GM21528 (cell line): ENCODE measurements at regions not wholly inside any gene's neighbourhood (a gene's known extent, or its start where the extent isn't known, plus 50 kb on each side); places are given as distances from the start of the nearest gene placed in this dataset.

Experiments used
- ATAC-seq: cut with Tn5 transposase; IDR thresholded peaks from one replicate; pipeline ENCODE4 v1.9.1; 2021; ENCODE audit warnings: mild to moderate bottlenecking, moderate library complexity; ENCODE audit not compliant: unreplicated experiment, low FRiP score

DNA sequence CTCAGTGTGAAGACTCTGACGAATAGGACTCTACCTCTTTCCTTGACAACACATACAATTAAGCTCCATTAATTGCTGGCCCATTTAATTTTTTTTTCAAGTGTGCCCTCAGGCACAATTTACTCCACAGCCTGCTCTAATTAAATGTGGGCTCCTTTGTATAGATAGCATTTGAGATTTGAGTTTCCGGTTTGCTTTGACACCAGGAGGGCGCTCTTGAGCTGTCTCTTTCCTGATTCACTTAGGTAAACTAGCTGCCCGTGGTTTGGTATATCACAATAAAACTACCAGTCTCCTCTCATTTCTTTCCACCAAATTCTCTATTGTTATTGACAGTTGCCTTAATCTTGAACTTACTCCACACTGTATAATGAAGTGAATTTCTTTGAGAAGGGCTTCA is 666.0 kb downstream of the DSC3 start:
- no peak for ATAC-seq

DNA sequence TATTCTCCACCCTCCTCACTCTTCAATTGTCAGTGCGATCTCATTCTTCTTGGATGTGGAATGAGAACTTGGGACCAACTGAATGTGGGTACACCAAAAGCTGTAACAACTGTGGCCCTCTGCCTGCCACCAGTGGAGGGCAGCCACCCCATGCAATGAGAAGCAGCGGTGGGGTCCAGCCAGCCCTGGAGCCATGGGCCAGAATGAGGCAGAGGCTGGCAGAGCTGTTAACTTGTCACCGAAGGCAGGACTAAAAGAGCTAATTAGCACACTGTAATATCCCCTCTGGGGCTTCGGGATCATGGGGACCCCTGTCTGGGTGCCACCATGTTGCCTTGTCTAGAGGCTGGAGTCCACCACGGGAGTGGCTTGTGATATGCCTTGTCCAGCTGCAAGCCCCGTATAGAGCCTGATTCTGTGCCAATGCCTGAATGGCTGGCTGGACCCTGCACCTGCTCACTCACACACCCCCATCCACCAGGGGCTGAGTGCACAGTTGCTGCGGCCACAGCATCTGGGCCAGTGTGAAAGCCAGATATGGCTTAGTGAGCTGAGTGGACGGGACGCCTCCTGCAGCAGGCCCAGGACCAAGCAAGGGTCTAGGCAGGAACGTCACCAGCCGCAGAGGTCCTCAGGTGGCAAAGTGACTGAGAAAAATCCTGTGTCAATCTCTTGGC is 680.5 kb downstream of the DSC3 start:
- no peak for ATAC-seq

DNA sequence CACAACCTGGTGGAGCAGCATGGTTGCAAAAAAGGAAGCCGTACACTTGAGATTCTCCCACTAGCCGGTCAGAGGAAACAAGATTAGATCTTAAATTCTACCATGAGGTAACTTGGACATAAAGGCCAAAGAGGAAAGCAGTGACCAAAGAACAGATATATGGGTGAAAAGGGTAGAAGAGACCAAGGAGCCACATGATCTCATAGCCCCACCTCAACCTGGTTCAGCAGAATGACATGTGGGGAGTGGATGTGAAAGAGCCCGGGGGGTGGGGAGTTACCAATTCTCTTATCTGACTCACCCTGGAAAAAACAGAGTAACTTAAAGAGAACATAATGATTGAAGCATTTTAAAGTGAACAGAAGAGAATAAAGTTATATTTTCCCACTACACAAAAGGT is 683.0 kb downstream of the DSC3 start:
- ATAC-seq: no peak

DNA sequence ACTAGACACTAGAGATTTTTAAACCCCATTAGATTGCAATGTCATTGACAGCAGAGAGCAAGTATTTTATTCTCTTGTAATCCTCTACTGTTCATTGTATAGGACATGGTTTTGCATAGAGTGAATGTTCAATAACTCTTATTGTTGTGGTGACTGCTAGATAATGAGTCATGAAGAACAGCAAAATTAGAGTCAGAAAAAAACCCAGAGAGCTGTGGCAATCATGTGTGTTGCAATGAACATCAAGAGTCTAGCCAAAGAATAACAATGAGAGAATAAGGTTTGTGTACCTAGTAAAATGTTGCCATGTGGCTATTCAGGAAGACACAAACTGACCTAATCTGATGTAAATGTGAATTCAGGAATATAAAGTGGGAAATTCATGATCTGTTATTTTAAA is 684.0 kb downstream of the DSC3 start:
- no peak for ATAC-seq

DNA sequence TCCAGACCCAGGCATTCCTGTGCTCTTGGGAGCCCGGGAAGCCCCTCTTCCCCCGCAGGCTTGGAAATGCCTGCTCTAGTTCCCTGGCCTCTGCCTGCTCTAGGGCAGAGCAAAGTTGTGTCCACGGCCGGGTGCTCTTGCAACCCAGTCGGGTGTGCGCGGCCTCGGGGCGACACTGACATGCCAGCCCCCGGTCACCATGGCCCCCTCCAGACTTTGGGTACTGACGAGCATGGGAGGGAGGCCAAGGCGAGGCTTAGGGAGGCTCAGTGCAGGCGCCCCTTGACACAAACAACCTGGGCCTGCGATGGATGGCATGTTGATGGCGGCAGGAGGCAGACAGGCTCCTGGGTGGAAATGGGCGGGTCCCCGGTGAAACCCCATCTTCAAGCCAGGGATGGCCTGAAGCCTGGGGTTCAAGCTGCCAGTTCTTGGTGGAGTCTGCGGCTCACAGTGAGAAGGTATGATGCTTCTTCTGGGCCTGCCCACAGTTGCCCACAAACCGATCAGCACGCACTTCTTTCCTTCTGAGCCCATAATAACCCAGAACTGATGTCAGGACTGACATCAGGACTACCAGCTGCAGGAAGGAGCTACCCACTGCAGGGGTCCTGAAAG is 689.9 kb downstream of the DSC3 start:
- ATAC-seq: no peak

DNA sequence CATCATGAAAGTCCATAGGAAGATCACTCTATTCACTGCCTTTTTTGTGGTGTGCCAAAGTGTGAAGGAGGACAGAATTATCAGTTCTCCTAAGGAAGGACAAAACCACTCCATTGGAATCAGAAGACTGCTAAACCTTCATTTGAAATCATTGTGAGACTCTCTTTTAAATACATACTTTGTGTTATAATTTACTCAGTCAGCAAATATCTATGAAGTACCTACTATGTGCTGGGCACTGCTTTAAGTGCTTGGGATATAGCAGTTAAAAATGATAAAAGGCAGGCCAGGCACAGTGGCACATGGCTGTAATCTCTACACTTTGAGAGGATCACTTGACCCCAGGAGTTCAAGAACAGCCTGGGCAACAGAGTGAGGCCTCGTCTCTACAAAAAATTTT is 692.3 kb downstream of the DSC3 start:
- no peak for ATAC-seq

DNA sequence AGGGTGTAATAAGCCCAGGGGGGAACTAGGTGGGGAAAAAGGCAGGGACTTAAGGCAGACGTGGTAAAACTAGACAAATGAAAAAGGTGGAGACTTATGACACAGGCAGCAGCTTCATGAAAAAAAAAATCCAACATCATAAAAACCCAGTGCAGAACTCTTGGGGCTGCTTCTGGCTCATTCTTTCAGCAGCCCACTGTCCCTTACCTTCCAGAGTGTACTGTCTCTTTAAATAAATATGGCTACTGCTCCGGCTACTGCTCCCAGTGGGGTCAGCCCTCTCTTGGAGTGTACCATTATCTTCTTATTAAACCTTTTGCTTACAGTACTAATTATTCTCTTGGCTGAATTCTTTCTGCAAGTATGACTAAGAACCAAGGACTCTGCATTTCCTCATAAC is 699.5 kb downstream of the DSC3 start:
- ATAC-seq: no peak

DNA sequence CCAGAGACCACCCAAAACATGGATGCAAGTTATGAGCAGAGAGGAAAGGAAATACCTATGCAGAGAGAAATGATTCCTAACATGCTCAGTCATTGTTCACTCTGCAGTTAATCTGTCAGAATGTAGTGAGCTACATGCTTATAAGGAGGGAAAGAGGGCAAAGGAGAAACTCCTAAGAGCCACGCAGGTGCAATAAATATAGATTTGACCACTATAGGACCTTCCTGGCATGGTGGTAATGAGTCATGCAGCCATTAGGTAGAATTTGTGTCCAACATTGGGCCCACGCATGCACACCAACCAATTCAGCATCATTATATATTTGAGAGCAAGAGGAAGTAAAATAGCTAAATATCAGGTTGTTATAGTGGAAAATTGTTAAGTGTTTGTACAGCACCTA is 699.9 kb downstream of the DSC3 start:
- no peak for ATAC-seq

DNA sequence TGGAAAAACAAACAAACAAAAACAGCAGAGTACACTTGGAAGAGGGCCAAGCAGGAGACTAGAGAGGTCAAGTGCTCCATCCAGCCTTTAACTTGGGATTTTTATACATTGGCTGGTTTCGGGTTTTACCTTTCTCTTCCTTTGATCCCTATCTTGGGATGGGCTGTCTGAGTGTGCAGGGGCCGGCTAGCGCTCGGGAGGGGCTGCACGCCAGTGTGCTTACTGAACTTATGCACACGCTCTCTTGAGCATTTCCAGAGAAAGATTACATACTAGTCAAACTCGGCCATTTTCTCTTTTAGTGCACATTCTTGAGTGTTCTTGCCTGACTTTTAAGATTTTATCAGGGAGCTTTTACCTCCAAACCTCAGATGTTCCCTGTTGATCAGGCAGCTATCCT is 707.8 kb downstream of the DSC3 start:
- ATAC-seq: no peak

DNA sequence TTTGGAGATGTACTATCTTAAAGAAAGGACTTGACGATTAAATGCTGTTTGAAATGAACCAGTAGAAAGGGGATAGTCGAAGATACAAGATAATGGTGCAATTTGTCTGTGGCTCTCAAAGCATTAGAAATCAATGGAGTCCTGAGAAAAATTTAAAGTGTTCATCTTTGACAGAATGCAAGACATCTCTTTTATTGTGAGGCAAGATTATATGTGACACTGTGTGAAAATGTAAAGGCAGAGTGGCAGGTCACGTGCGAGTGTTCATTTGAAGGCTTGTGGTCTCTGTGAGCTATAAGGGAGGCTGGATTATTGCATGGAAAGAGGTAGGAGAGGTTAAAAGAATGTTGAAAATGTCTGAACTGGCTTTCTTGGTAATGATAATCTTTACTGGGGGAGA is 709.2 kb downstream of the DSC3 start:
- ATAC-seq: no peak

DNA sequence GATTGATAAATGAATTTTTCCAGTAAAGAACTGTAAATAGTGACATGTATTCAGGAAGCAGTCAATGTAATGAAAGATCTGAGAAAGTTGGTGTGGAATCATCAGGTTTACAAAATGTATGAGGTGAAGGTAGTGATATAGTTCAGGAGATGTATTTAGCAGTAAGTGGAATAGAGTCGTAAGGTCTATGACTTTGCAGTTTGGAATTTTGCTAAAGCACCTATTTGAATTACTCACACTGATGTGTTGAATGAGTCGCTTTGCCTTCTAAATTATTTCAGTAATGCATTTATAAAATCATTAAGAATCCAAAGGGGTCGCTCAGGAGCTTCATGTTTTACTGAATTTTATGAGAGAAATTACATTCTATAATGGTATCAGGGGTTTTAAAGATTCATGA is 713.7 kb downstream of the DSC3 start:
- ATAC-seq: no peak

DNA sequence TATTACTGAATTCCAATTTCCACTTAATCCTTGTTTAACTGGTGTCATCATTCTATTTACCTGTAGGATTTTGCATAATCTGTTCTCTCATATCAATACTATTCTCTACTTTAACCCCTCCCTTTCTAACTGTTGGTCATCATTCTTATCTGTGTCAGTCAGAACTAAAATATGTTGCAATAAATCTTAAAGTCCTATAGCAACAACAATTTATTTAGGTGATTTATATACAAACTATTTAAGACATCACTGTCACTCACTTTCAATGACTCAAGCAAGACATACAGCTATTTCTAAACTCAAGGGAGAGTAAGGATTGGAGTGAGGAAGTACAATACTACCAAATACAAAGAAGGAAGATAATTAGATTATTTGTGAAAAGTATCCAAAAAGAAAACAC is 740.4 kb downstream of the DSC3 start:
- no peak for ATAC-seq

DNA sequence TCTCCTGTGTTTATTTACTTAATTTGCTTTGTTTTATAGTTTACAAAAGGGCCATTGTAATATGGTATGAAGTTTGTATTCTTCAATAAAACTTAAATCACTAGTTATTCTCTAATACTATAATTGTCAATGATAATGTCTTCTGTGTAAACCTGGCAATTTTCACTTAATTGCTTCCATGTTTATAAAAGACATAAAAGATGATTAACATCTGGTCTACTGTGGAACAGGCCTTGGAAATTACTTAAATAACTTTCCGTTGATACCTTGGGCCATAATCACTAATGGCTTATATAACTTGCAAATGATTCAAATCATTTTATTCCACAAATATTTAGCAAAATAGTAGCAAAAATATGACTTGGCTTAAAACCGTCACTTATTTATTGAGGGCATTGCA is 743.8 kb downstream of the DSC3 start:
- no peak for ATAC-seq

DNA sequence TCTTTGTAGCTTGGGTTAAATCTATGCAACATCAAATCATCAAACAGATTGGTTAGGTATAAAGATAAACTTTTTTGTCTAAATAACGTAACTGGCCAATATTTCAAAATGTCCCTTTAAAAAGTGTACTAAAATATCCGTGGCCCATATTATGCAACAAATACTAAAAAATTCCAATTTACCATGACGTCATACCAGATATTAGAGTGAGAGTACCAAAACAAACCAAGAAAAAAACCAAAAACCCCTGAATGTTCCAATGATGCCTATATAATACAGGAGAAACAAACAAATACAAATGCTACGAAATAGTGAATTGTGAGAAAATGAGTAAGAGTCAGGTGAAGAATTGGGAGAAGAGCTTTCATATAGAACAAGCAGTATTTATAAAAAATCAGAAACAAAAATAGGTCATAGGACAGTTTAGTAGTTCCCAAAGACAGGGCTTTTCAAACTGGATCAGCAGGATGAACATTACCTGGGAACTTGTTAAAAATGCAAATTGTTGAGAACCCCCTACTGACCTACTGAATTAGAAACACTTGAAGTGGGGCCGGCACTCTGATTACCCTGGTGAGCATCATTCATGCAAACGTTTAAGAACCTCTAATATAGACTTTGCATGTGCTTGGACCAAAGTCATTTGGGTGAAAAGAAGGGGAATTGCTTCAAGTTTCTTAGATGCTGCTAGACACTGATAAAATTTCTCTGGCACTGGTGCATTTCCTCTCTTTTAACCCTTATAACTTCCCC is 753.7 kb downstream of the DSC3 start:
- no peak for ATAC-seq

DNA sequence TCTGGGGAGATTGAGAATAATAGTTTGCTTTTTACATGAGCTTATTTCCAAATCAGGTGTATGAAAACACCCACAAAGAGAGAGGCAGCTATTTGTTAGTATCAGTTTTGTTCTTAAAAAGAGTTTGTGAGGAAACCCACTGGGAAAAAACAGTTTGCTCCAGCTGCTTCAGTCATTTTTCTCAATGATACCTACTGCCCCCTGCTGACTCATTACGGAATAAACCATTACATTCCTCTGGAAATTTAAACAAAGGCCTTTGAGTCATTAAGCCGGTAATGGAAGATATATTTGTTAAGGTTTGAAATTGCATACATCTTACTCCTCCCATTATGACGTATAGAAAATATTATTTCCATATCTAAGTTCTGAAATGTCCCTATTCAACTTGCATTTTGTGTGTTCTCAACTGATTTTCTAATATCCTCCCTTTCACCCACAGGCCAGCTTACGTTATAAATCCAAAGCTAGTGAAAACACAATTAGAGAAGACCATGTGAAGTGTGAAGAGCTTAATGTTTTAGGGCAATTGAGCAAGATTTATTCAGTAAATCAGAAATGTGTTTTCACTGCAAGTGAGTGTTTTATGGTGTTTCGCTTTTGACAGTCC is 761.6 kb downstream of the DSC3 start:
- no peak for ATAC-seq

DNA sequence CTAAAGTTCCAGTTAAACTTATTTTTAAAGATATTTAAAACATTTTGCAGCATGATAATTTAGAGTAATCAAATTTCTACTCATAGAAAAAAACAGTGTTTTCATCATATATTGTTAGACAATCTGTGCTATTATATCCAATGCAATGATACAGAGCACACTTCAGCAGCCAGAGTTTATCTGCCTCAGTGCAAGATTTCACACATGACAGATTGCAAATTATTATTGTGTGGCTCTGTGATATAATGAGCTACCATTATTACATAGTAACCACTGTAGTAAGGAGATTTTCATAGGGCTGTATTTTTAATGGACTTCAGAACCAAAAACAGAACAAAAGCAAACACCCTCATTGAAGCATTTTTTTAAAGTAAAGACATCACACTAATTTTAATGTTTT is 762.4 kb downstream of the DSC3 start:
- ATAC-seq: no peak

DNA sequence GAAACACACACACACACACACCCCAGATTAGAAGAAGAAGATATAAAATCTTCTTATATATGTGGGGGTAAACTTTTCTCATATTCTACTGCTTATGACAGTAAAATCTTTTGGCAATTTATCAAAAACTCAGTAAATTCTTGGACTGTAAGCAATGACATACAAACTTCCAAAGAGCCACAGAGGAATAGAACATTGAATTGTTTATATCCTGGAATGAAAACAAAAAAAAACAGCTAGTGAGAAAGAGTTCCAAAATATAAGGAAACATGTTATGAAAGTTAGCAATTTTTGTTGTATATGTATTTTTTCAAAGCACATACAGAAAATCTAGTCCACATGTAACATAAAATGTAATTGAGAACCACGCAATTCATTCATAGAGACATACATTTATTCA is 764.9 kb downstream of the DSC3 start:
- no peak for ATAC-seq

DNA sequence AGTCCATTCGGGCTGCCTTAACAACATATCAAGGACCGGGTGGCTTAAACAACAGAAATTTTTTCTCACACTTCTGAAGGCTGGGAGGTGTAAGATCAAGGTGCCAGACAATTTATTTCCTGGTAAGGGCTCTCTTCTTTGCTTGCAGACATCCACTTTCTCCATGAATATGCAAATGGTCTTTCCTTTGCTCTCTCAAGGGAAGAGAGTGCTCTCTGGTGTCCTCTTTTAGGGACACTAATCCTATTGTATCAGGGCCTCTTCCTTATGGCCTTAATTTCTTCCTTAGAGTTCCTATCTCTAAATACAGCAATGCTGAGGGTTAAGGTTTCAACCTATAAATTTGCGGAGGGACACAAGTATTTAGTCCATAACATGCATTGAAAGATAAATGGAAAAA is 770.8 kb downstream of the DSC3 start:
- no peak for ATAC-seq

DNA sequence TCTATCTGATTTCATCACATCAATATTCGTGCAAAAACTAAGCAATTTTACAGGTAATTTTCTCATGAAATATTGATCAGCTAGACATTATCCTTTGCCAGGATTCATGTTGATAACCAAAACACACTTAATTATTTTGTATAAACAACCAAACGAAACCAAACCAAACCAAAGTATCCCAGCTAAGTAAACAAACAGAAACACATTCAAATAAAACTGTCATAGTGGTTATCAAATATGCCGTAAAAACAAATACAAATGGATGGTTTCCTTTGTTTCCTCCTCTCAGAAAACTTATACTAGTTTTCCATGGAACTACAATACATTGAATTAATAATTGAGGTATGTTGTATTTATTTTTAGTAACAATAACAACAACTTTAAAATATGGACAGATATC is 777.4 kb downstream of the DSC3 start:
- ATAC-seq: no peak

DNA sequence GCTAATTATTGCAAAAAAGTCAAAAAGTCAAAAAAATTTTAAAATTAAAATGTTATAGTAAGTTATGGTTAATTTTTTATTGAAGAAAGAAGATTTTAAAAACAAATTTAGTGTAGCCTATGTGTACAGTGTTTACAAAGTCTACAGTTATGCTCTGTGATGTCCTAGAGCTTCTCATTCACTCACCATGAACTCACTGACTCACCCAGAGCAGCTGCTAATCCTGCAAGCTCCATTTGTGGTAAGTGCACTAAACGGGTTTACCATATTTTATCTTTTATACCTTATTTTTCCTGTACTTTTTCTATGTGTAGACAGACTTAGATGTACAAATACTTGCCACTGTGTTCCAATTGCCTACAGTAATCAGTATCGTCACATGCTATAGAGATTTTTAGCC is 788.2 kb downstream of the DSC3 start:
- ATAC-seq: no peak

DNA sequence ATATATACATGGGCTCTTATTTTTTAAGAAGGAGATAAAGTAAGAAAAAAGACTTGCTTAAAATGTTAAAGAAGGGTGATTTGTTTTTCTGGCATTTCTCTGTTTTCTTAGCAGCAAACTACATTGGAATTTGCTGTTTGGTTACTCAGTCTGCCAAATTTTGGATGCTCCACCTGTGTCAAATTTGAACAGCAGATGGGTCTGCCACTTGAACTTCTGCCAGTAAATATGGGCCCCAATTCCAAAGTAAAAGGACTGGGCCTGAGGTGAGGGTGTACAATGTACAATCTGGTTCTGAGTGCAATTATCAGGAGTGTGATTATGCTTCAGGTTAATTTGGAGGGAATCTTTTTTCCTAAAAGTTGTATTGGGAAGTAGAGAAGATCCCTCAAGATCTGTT is 794.5 kb downstream of the DSC3 start:
- no peak for ATAC-seq
